ENCODE measurements at regions not wholly inside any gene's neighbourhood (a gene's known extent, or its start where the extent isn't known, plus 50 kb on each side); places are given as distances from the start of the nearest gene placed in this dataset.

GRCh38 chr5:135715267-135716055 is 119.0 kb upstream of the SLC25A48 start:
- in situ Hi-C loops (cut with MboI; ENCODE audit: low pct_ligation_motif_present in 1 of 4, low pct_unique_long_range_greater_than_20kb in 1 of 4, low sequenced_read_pairs in 3 of 4) (no loop called here), intact Hi-C loops (cut with DNase I; ENCODE audit: low total_unique reads) (no loop called here)
- Histone ChIP-seq H3K27ac (peak overlapping the region in 1 of 4 donors; percentile 54), H3K27me3 (no peaks in the 10 kb centered on the region), H3K4me3 (no peak overlapping the region), H3K36me3 (no peaks in the 10 kb centered on the region), H3K4me1 (peaks cover 0 to 22% (median 7%) of the 10 kb centered on the region in 4 donors), H3K9me3 (no peaks in the 10 kb centered on the region)
- DNase-seq = no peak
- 80 to 88% methylated on average over 4 of the region's 4 CpGs for WGBS, 2 donors (ENCODE audit: low coverage in 1 of 2)
- no peak for TF ChIP-seq EP300 (IDR thresholded peaks at IDR 0.05; ENCODE audit: low read depth)
- no peak for TF ChIP-seq POLR2AphosphoS5 (IDR thresholded peaks at IDR 0.05)
- TF ChIP-seq, protein P1, sequence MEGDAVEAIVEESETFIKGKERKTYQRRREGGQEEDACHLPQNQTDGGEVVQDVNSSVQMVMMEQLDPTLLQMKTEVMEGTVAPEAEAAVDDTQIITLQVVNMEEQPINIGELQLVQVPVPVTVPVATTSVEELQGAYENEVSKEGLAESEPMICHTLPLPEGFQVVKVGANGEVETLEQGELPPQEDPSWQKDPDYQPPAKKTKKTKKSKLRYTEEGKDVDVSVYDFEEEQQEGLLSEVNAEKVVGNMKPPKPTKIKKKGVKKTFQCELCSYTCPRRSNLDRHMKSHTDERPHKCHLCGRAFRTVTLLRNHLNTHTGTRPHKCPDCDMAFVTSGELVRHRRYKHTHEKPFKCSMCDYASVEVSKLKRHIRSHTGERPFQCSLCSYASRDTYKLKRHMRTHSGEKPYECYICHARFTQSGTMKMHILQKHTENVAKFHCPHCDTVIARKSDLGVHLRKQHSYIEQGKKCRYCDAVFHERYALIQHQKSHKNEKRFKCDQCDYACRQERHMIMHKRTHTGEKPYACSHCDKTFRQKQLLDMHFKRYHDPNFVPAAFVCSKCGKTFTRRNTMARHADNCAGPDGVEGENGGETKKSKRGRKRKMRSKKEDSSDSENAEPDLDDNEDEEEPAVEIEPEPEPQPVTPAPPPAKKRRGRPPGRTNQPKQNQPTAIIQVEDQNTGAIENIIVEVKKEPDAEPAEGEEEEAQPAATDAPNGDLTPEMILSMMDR (IDR thresholded peaks at IDR 0.05) = no peak
- no peak for TF ChIP-seq POLR2A (IDR thresholded peaks at IDR 0.05)

DNA sequence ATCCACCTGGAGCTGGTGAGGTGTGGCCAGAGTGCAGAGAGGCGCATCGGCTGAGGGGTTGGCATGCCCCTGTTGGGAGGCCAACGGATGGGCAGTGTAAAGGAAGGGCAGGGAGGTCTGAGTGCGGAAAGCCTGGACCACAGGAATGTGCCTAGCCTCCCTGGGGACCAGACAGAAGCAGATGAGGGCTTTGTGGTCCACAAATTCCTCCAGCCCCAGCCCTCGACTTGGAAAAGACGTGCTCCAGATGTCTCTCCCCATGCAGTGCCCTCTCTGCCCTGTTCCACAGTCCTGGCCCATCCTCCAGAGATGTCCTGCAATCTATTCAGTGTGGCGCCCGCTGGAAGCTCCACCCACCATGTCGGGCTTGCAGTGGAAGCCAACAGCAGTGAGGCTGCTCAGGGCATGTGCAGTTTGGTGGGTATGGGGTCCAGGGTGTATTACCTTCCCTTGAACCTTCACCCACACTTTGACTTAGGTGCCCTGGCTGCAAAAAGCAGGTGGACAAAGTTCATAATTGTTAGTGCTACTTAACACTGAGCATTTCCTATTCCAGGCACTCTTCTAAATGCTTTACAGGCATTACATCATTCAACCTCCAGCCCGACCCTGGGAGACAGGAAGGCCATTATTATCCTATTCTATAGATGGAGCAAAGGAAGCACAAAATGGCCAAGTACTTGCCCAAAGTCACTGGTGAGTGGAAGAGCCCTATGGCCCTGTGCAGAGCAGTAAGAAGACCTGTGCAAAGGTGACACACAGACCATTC is 120.2 kb upstream of the SLC25A48 start:
- Histone ChIP-seq H3K9me3 (no peaks in the 10 kb centered on the region), H3K4me1 (peaks cover 0 to 20% (median 7%) of the 10 kb centered on the region in 4 donors), H3K27ac (peak overlapping the region in 1 of 4 donors; percentile 54), H3K36me3 (no peaks in the 10 kb centered on the region), H3K4me3 (no peak overlapping the region), H3K27me3 (no peaks in the 10 kb centered on the region)
- DNase-seq = no peak
- in situ Hi-C loops (cut with MboI; ENCODE audit: low pct_ligation_motif_present in 1 of 4, low pct_unique_long_range_greater_than_20kb in 1 of 4, low sequenced_read_pairs in 3 of 4) = no loop called here
- TF ChIP-seq EP300 (IDR thresholded peaks at IDR 0.05; ENCODE audit: low read depth) (no peak), POLR2AphosphoS5 (IDR thresholded peaks at IDR 0.05) (no peak), POLR2A (IDR thresholded peaks at IDR 0.05) (no peak)
- TF ChIP-seq, protein P1 (IDR thresholded peaks at IDR 0.05) = no peak
- intact Hi-C loops (cut with DNase I; ENCODE audit: low total_unique reads) = no loop called here
- WGBS, 2 donors (ENCODE audit: low coverage in 1 of 2) = 64% methylated on average over 10 of the region's 10 CpGs; no CpG with 5 or more reads in 1 of the 2 donors

- no peak for TF ChIP-seq POLR2AphosphoS5 (IDR thresholded peaks at IDR 0.05)
- TF ChIP-seq EP300 (IDR thresholded peaks at IDR 0.05; ENCODE audit: low read depth) = no peak
- TF ChIP-seq, protein P1 (IDR thresholded peaks at IDR 0.05) = no peak
- no peak for TF ChIP-seq POLR2A (IDR thresholded peaks at IDR 0.05)
- no peak overlapping the region for H3K4me3 ChIP-seq
- no peaks in the 10 kb centered on the region for H3K9me3 ChIP-seq
- in situ Hi-C loops (cut with MboI; ENCODE audit: low pct_ligation_motif_present in 1 of 4, low pct_unique_long_range_greater_than_20kb in 1 of 4, low sequenced_read_pairs in 3 of 4) (no loop called here), intact Hi-C loops (cut with DNase I; ENCODE audit: low total_unique reads) (no loop called here)
- DNase-seq = no peak
- 79 to 97% methylated on average over 7 to 11 of the region's 11 CpGs for WGBS, 2 donors (ENCODE audit: low coverage in 1 of 2)
- no peaks in the 10 kb centered on the region for H3K36me3 ChIP-seq
- no peaks in the 10 kb centered on the region for H3K27me3 ChIP-seq
- no peak overlapping the region for H3K27ac ChIP-seq
- peaks cover 0 to 18% (median 7%) of the 10 kb centered on the region in 4 donors for H3K4me1 ChIP-seq
Observed at GRCh38 chr5:135713161-135713915, 121.1 kb upstream of the SLC25A48 start.

DNA sequence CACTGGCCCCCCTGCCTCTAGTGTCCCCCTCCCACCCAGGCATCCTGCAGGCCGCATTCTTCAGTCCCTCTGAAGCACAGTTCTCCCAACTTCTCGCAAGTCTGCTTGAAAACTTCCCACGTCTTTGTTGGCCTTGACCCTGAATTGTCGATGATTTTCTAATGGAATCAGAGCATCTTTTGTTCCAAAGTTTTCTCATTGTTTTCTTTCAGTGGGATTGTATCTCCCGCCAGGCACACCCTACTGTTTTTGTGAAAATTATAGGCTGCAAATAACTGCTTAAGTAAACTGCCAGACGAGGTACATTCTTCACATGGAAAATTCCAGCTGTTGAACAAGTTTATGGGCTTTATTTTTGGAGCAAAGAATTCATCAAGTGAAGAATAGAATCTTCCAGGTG is 122.6 kb upstream of the SLC25A48 start:
- H3K9me3 ChIP-seq = no peaks in the 10 kb centered on the region
- DNase-seq = no peak
- intact Hi-C loops (cut with DNase I; ENCODE audit: low total_unique reads) (no loop called here), in situ Hi-C loops (cut with MboI; ENCODE audit: low pct_ligation_motif_present in 1 of 4, low pct_unique_long_range_greater_than_20kb in 1 of 4, low sequenced_read_pairs in 3 of 4) (no loop called here)
- no peak overlapping the region for H3K27ac ChIP-seq
- no peaks in the 10 kb centered on the region for H3K36me3 ChIP-seq
- no peaks in the 10 kb centered on the region for H3K27me3 ChIP-seq
- peaks cover 0 to 18% (median 7%) of the 10 kb centered on the region in 4 donors for H3K4me1 ChIP-seq
- H3K4me3 ChIP-seq = no peak overlapping the region
- TF ChIP-seq POLR2AphosphoS5 (IDR thresholded peaks at IDR 0.05) (no peak), EP300 (IDR thresholded peaks at IDR 0.05; ENCODE audit: low read depth) (no peak), POLR2A (IDR thresholded peaks at IDR 0.05) (no peak)
- TF ChIP-seq, protein P1 (IDR thresholded peaks at IDR 0.05) = no peak
- WGBS, 2 donors (ENCODE audit: low coverage in 1 of 2) = 70 to 73% methylated on average over 5 to 6 of the region's 6 CpGs
